NCI-H2196 treated with DMSO at 0.1 percent for 48 hours (cell line): ENCODE measurements at regions not wholly inside any gene's neighbourhood (a gene's known extent, or its start where the extent isn't known, plus 50 kb on each side); places are given as distances from the start of the nearest gene placed in this dataset.

ENCODE experiments used
- DNase-seq: peaks from one replicate; lab custom pipeline; 2025; ENCODE audit not compliant: unreplicated experiment; lab: John Stamatoyannopoulos, UW

GRCh38 chr2:207403141-207403540 lies 126.6 kb upstream of the CREB1 start:
- no peak for DNase-seq

- peak; percentile 86 for DNase-seq
Observed at GRCh38 chr2:207403950-207404349, 125.8 kb upstream of the CREB1 start.

- no peak for DNase-seq
Observed at GRCh38 chr2:207405150-207405549, 124.6 kb upstream of the CREB1 start.

GRCh38 chr2:207408086-207408794 lies 121.5 kb upstream of the CREB1 start:
- peak; percentile 97 for DNase-seq

GRCh38 chr2:207409517-207409916 lies 120.2 kb upstream of the CREB1 start:
- DNase-seq: no peak

GRCh38 chr2:207412787-207413310 lies 116.9 kb upstream of the CREB1 start:
- no peak for DNase-seq

GRCh38 chr2:207413376-207413907 lies 116.3 kb upstream of the CREB1 start:
- no peak for DNase-seq

- no peak for DNase-seq
Observed at GRCh38 chr2:207416111-207416510, 113.7 kb upstream of the CREB1 start.

- no peak for DNase-seq
Observed at GRCh38 chr2:207416900-207417299, 112.9 kb upstream of the CREB1 start.

GRCh38 chr2:207417301-207417718 lies 112.5 kb upstream of the CREB1 start:
- DNase-seq: no peak

GRCh38 chr2:207418419-207418818 lies 111.3 kb upstream of the CREB1 start:
- DNase-seq: no peak

- DNase-seq: no peak
Observed at GRCh38 chr2:207419331-207419730, 110.4 kb upstream of the CREB1 start.

- no peak for DNase-seq
Observed at GRCh38 chr2:207421671-207422070, 108.1 kb upstream of the CREB1 start.

GRCh38 chr2:207422380-207422779 lies 107.4 kb upstream of the CREB1 start:
- no peak for DNase-seq

- DNase-seq: no peak
Observed at GRCh38 chr2:207423886-207424285, 105.9 kb upstream of the CREB1 start.

GRCh38 chr2:207427986-207428385 lies 101.8 kb upstream of the CREB1 start:
- DNase-seq: no peak

GRCh38 chr2:207428573-207428972 lies 101.2 kb upstream of the CREB1 start:
- no peak for DNase-seq

- DNase-seq: no peak
Observed at GRCh38 chr2:207432453-207432852, 97.3 kb upstream of the CREB1 start.

GRCh38 chr2:207434306-207434705 lies 95.5 kb upstream of the CREB1 start:
- no peak for DNase-seq

- DNase-seq: no peak
Observed at GRCh38 chr2:207434899-207435465, 94.8 kb upstream of the CREB1 start.

GRCh38 chr2:207437136-207437523 lies 92.6 kb upstream of the CREB1 start:
- no peak for DNase-seq

GRCh38 chr2:207437524-207438143 lies 92.1 kb upstream of the CREB1 start:
- DNase-seq: no peak
